NK-92 treated with Interleukin-12 subunit alpha and Interleukin-12 subunit beta, amount 100 ng/mL, for 24 hours (cell line): ENCODE measurements at regions not wholly inside any gene's neighbourhood (a gene's known extent, or its start where the extent isn't known, plus 50 kb on each side); places are given as distances from the start of the nearest gene placed in this dataset.

ENCODE experiments used
- DNase-seq: peaks from one replicate; lab custom pipeline; 2025; lab: John Stamatoyannopoulos, UW

GRCh38 chr13:60772726-60773125 lies 375.7 kb downstream of the TDRD3 start:
- DNase-seq: no peak

- DNase-seq: no peak
Measured at GRCh38 chr13:60765700-60766411, 368.8 kb downstream of the TDRD3 start.

GRCh38 chr13:60759499-60759898 lies 362.5 kb downstream of the TDRD3 start:
- no peak for DNase-seq

GRCh38 chr13:60758637-60759036 lies 361.6 kb downstream of the TDRD3 start:
- no peak for DNase-seq

GRCh38 chr13:60757501-60758215 lies 360.6 kb downstream of the TDRD3 start:
- no peak for DNase-seq

GRCh38 chr13:60756306-60756705 lies 359.3 kb downstream of the TDRD3 start:
- no peak for DNase-seq

- no peak for DNase-seq
Measured at GRCh38 chr13:60755380-60756163, 358.6 kb downstream of the TDRD3 start.

GRCh38 chr13:60754211-60755090 lies 357.4 kb downstream of the TDRD3 start:
- no peak for DNase-seq

- DNase-seq: no peak
Measured at GRCh38 chr13:60753641-60754040, 356.6 kb downstream of the TDRD3 start.

- DNase-seq: no peak
Measured at GRCh38 chr13:60745343-60745742, 348.3 kb downstream of the TDRD3 start.

GRCh38 chr13:60733933-60734332 lies 336.9 kb downstream of the TDRD3 start:
- DNase-seq: no peak

- DNase-seq: no peak
Measured at GRCh38 chr13:60727140-60727539, 330.1 kb downstream of the TDRD3 start.

- DNase-seq: no peak
Measured at GRCh38 chr13:60721063-60721462, 324.0 kb downstream of the TDRD3 start.

GRCh38 chr13:60720590-60720989 lies 323.6 kb downstream of the TDRD3 start:
- no peak for DNase-seq

- DNase-seq: no peak
Measured at GRCh38 chr13:60716313-60716712, 319.3 kb downstream of the TDRD3 start.

- DNase-seq: no peak
Measured at GRCh38 chr13:60707878-60708277, 310.9 kb downstream of the TDRD3 start.

GRCh38 chr13:60701895-60702294 lies 304.9 kb downstream of the TDRD3 start:
- no peak for DNase-seq

GRCh38 chr13:60700994-60701393 lies 304.0 kb downstream of the TDRD3 start:
- DNase-seq: no peak

- DNase-seq: no peak
Measured at GRCh38 chr13:60699636-60700035, 302.6 kb downstream of the TDRD3 start.

- no peak for DNase-seq
Measured at GRCh38 chr13:60696602-60697001, 299.6 kb downstream of the TDRD3 start.

- DNase-seq: no peak
Measured at GRCh38 chr13:60691268-60691667, 294.2 kb downstream of the TDRD3 start.

GRCh38 chr13:60690604-60691003 lies 293.6 kb downstream of the TDRD3 start:
- no peak for DNase-seq
